Spleen (tissue), 7 donors: ENCODE measurements at regions not wholly inside any gene's neighbourhood (a gene's known extent, or its start where the extent isn't known, plus 50 kb on each side); places are given as distances from the start of the nearest gene placed in this dataset.

Experiments
- CTCF ChIP-seq, 11 experiments: fragments of 200-600 bp in 7 of 11; fragments of 450-650 bp in 4 of 11; sonication (generic) in 4 of 11; IDR thresholded peaks in 8 of 11; conservative IDR thresholded peaks in 3 of 11; 1 replicate in 7 of 11; 2 replicates in 4 of 11; pipeline versions ENCODE4 v1.4.0 to v1.8.0; 2016 to 2021; ENCODE audit warnings: antibody characterized with exemption in 11 of 11, inconsistent platforms in 4 of 11, mild to moderate bottlenecking in 1 of 11
- POLR2A ChIP-seq, 3 donors: fragments of 450-650 bp; IDR thresholded peaks; one replicate each; pipeline ENCODE4 v1.5.1; 2017; ENCODE audit warnings: antibody characterized with exemption in 3 of 3, mild to moderate bottlenecking in 1 of 3
- POLR2AphosphoS5 ChIP-seq, 3 donors: sonication (generic); formaldehyde crosslinking; IDR thresholded peaks; one replicate each; pipeline ENCODE4 v1.5.1; 2017; ENCODE audit warnings: antibody characterized with exemption in 3 of 3
- donor health status: DM: no; HTN: no; CAD: no; lungs with moderate emphysema.
- donor health status: DM: no; HTN: no; CAD: no.
- donor health status: DM: no; HTN: no; CAD: no.

DNA sequence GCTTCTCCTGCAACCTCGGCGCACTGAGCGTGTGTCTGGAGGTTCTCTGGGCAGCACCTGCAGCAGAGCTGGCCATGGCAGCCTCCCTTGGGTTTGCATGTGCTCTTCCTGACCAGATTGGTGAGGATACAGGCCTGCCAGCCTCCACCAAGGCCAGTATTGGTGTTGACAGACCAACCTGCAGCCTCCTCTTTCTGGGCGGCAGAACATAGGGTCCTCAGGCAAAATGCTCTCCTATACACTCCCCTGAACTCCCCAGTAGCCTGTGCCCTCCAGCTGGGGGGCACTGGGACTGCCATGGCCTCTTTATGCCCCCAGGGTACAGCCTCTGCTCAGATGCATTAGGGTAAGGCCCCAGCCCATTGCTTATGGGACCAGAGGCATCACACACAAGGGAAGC lies 131.9 kb upstream of the SPRED2 start:
- TF ChIP-seq POLR2A (IDR thresholded peaks at IDR 0.05) = no peak
- TF ChIP-seq CTCF (IDR thresholded peaks at IDR 0.05 in 8 of 11, conservative IDR thresholded peaks at IDR 0.05 in 3 of 11) = no peak
- no peak for TF ChIP-seq POLR2AphosphoS5 (IDR thresholded peaks at IDR 0.05)
